ENCODE measurements at regions not wholly inside any gene's neighbourhood (a gene's known extent, or its start where the extent isn't known, plus 50 kb on each side); places are given as distances from the start of the nearest gene placed in this dataset.

GRCh38 chr20:62539198-62540045, 63.6 kb upstream of the GATA5 start:
- TF ChIP-seq CTCF (IDR thresholded peaks at IDR 0.05): no peak
- DNase-seq (ENCODE audit: low spot score): no peak
- no peak for ATAC-seq (ENCODE audit: low FRiP score)

GRCh38 chr20:62540504-62540903, 64.7 kb upstream of the GATA5 start:
- ATAC-seq (ENCODE audit: low FRiP score) (no peak), DNase-seq (ENCODE audit: low spot score) (no peak)

GRCh38 chr20:62542862-62543261, 67.1 kb upstream of the GATA5 start:
- ATAC-seq (ENCODE audit: low FRiP score): no peak
- TF ChIP-seq CTCF (IDR thresholded peaks at IDR 0.05): no peak
- DNase-seq (ENCODE audit: low spot score): no peak

More at GRCh38 chr20:62540504-62540903, 64.7 kb upstream of the GATA5 start:
- TF ChIP-seq CTCF (IDR thresholded peaks at IDR 0.05): no peak

- ATAC-seq (ENCODE audit: low FRiP score) (no peak), DNase-seq (ENCODE audit: low spot score) (no peak)
- no peak for TF ChIP-seq CTCF (IDR thresholded peaks at IDR 0.05)
These were observed 67.9 kb upstream of the GATA5 start for GRCh38 chr20:62543470-62544302.

- DNase-seq (ENCODE audit: low spot score) (no peak), ATAC-seq (ENCODE audit: low FRiP score) (no peak)
- no peak for TF ChIP-seq CTCF (IDR thresholded peaks at IDR 0.05)
These were observed 68.8 kb upstream of the GATA5 start for GRCh38 chr20:62544505-62545055.

GRCh38 chr20:62545271-62545670, 69.5 kb upstream of the GATA5 start:
- no peak for ATAC-seq (ENCODE audit: low FRiP score)
- TF ChIP-seq CTCF (IDR thresholded peaks at IDR 0.05): no peak
- no peak for DNase-seq (ENCODE audit: low spot score)
